GM12874 (cell line): ENCODE measurements at regions not wholly inside any gene's neighbourhood (a gene's known extent, or its start where the extent isn't known, plus 50 kb on each side); places are given as distances from the start of the nearest gene placed in this dataset.

Experiments
- CTCF ChIP-seq: IDR thresholded peaks from 2 replicates; pipeline ENCODE4 v1.5.1; 2011; ENCODE audit warnings: low read depth, mild to moderate bottlenecking, control low read depth, low read length, moderate library complexity; ENCODE audit not compliant: insufficient read depth

- TF ChIP-seq CTCF, result no peak
Observed at GRCh38 chr10:62620491-62620890, 184.0 kb upstream of the ADO start.

GRCh38 chr10:62623223-62623622 is 181.3 kb upstream of the ADO start:
- TF ChIP-seq CTCF, result no peak

GRCh38 chr10:62625484-62625883 is 179.0 kb upstream of the ADO start:
- no peak for TF ChIP-seq CTCF

- TF ChIP-seq CTCF, result no peak
Observed at GRCh38 chr10:62626079-62626478, 178.4 kb upstream of the ADO start.

- TF ChIP-seq CTCF, result no peak
Observed at GRCh38 chr10:62626817-62627216, 177.7 kb upstream of the ADO start.

GRCh38 chr10:62627983-62628382 is 176.5 kb upstream of the ADO start:
- TF ChIP-seq CTCF, result no peak

GRCh38 chr10:62631241-62631640 is 173.3 kb upstream of the ADO start:
- no peak for TF ChIP-seq CTCF

GRCh38 chr10:62632071-62632809 is 172.3 kb upstream of the ADO start:
- TF ChIP-seq CTCF, result no peak
